ENCODE measurements at regions not wholly inside any gene's neighbourhood (a gene's known extent, or its start where the extent isn't known, plus 50 kb on each side); places are given as distances from the start of the nearest gene placed in this dataset.
"Not testable (repeated sequence)": the region's sequence is repeated elsewhere in the genome, so short reads cannot be mapped to it uniquely, and the experiment has no call there.

DNA sequence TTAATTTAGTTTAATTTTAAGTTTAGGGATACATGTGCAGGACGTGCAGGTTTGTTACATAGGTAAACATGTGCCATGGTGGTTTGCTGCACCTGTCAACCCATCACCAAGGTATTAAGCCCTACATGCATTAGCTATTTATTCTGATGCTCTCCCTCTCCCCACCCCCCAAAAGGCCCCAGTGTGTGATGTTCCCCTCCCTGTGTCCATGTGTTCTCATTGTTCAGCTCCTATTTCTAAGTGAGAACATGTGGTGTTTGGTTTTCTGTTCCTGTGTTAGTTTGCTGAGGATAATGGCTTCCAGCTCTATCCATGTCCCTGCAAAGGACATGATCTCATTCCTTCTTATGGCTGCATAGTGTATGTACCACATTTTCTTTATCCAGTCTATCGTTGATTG is 53.6 kb downstream of the ACTBL2 start:
- not testable (repeated sequence) for TF ChIP-seq CTCF, POLR2A (IDR thresholded peaks at IDR 0.05)
